ENCODE measurements at regions not wholly inside any gene's neighbourhood (a gene's known extent, or its start where the extent isn't known, plus 50 kb on each side); places are given as distances from the start of the nearest gene placed in this dataset.

DNA sequence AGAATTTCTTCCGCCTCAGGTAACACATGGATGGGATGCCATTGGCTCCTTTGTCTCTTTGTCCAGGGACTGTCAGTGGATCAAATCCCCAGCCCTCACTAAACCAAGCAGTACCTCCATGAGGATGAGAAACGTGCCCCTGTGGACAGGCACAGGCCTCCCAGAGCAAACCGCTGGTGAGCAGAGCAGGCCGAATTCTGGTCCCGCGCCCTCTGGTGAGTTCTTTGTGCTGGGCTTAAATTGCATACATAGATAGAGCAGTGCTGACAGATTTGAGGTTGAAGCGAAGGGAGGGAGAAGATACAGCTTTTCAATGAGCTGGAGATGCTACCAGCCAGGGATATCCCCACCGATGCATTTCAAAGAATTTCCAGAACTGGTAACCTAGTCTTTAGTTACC is 143.8 kb downstream of the HSD17B3 start:
- Histone ChIP-seq H3K27me3 (ENCODE audit: insufficient read depth, low read depth, low read length) (no peaks in the 10 kb centered on the region), H3K9ac (ENCODE audit: low read length) (no peak overlapping the region), H3K79me2 (replicated peaks; ENCODE audit: insufficient read depth, low read length) (no peaks in the 10 kb centered on the region), H3K9me2 (ENCODE audit: insufficient read depth, low read length) (no peaks in the 10 kb centered on the region), H3K9me3 (ENCODE audit: low read length) (no peaks in the 10 kb centered on the region), H3K27ac (ENCODE audit: low read length) (no peak overlapping the region), H3K4me3 (ENCODE audit: low read length) (no peak overlapping the region), H3K4me2 (ENCODE audit: low read length) (no peak overlapping the region), H3F3A (ENCODE audit: insufficient read depth, low read length, poor library complexity, severe bottlenecking) (no peaks in the 10 kb centered on the region), H2AFZ (ENCODE audit: low read depth, low read length) (no peak overlapping the region), H3K36me3 (ENCODE audit: insufficient read depth, low read length) (no peaks in the 10 kb centered on the region), H4K20me1 (ENCODE audit: insufficient read depth) (no peaks in the 10 kb centered on the region)
- TF ChIP-seq RAD21 (conservative IDR thresholded peaks at IDR 0.05) (no peak), SMC3 (conservative IDR thresholded peaks at IDR 0.05; ENCODE audit: poor library complexity) (no peak), POLR2AphosphoS5 (IDR thresholded peaks at IDR 0.05) (no peak), MXI1 (conservative IDR thresholded peaks at IDR 0.05; ENCODE audit: poor library complexity, severe bottlenecking) (no peak), TAF1 (IDR thresholded peaks at IDR 0.05; ENCODE audit: low read depth) (no peak), EZH2 (IDR thresholded peaks at IDR 0.05; ENCODE audit: borderline replicate concordance, insufficient read depth, low read length, poor library complexity, severe bottlenecking) (no peak), EP300 (conservative IDR thresholded peaks at IDR 0.05; ENCODE audit: poor library complexity, severe bottlenecking) (no peak)
- TF ChIP-seq, protein P1, sequence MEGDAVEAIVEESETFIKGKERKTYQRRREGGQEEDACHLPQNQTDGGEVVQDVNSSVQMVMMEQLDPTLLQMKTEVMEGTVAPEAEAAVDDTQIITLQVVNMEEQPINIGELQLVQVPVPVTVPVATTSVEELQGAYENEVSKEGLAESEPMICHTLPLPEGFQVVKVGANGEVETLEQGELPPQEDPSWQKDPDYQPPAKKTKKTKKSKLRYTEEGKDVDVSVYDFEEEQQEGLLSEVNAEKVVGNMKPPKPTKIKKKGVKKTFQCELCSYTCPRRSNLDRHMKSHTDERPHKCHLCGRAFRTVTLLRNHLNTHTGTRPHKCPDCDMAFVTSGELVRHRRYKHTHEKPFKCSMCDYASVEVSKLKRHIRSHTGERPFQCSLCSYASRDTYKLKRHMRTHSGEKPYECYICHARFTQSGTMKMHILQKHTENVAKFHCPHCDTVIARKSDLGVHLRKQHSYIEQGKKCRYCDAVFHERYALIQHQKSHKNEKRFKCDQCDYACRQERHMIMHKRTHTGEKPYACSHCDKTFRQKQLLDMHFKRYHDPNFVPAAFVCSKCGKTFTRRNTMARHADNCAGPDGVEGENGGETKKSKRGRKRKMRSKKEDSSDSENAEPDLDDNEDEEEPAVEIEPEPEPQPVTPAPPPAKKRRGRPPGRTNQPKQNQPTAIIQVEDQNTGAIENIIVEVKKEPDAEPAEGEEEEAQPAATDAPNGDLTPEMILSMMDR (IDR thresholded peaks at IDR 0.05; ENCODE audit: poor library complexity, severe bottlenecking) = no peak
- TF ChIP-seq, protein P2, sequence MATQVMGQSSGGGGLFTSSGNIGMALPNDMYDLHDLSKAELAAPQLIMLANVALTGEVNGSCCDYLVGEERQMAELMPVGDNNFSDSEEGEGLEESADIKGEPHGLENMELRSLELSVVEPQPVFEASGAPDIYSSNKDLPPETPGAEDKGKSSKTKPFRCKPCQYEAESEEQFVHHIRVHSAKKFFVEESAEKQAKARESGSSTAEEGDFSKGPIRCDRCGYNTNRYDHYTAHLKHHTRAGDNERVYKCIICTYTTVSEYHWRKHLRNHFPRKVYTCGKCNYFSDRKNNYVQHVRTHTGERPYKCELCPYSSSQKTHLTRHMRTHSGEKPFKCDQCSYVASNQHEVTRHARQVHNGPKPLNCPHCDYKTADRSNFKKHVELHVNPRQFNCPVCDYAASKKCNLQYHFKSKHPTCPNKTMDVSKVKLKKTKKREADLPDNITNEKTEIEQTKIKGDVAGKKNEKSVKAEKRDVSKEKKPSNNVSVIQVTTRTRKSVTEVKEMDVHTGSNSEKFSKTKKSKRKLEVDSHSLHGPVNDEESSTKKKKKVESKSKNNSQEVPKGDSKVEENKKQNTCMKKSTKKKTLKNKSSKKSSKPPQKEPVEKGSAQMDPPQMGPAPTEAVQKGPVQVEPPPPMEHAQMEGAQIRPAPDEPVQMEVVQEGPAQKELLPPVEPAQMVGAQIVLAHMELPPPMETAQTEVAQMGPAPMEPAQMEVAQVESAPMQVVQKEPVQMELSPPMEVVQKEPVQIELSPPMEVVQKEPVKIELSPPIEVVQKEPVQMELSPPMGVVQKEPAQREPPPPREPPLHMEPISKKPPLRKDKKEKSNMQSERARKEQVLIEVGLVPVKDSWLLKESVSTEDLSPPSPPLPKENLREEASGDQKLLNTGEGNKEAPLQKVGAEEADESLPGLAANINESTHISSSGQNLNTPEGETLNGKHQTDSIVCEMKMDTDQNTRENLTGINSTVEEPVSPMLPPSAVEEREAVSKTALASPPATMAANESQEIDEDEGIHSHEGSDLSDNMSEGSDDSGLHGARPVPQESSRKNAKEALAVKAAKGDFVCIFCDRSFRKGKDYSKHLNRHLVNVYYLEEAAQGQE (IDR thresholded peaks at IDR 0.05; ENCODE audit: borderline replicate concordance) = no peak

DNA sequence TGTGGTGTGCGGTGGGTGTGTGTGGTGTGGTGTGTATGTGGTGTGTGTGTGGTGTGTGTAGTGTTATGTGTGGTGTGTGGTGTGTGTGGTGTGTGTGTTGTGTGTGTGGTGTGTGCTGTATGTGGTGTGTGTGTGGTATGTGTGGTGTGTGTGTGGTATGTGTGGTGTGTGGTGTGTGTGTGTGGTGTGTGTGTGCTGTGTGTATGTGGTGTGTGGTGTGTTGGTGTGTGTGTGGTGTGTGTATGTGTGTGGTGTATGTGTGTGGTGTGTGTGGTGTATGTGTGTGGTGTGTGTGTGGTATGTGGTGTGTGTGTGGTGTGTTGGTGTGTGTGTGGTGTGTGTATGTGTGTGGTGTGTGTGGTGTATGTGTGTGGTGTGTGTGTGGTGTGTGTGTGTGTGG is 144.3 kb downstream of the HSD17B3 start:
- Histone ChIP-seq H2AFZ (ENCODE audit: low read depth, low read length) (no peak overlapping the region), H3F3A (ENCODE audit: insufficient read depth, low read length, poor library complexity, severe bottlenecking) (no peaks in the 10 kb centered on the region), H3K36me3 (ENCODE audit: insufficient read depth, low read length) (no peaks in the 10 kb centered on the region), H3K27ac (ENCODE audit: low read length) (no peak overlapping the region), H3K9me3 (ENCODE audit: low read length) (no peaks in the 10 kb centered on the region), H3K4me2 (ENCODE audit: low read length) (no peak overlapping the region), H3K79me2 (replicated peaks; ENCODE audit: insufficient read depth, low read length) (no peaks in the 10 kb centered on the region), H3K9ac (ENCODE audit: low read length) (no peak overlapping the region), H3K9me2 (ENCODE audit: insufficient read depth, low read length) (no peaks in the 10 kb centered on the region), H3K4me3 (ENCODE audit: low read length) (no peak overlapping the region), H4K20me1 (ENCODE audit: insufficient read depth) (no peaks in the 10 kb centered on the region), H3K27me3 (ENCODE audit: insufficient read depth, low read depth, low read length) (no peaks in the 10 kb centered on the region)
- TF ChIP-seq TAF1 (IDR thresholded peaks at IDR 0.05; ENCODE audit: low read depth) (no peak), EP300 (conservative IDR thresholded peaks at IDR 0.05; ENCODE audit: poor library complexity, severe bottlenecking) (no peak), MXI1 (conservative IDR thresholded peaks at IDR 0.05; ENCODE audit: poor library complexity, severe bottlenecking) (no peak), EZH2 (IDR thresholded peaks at IDR 0.05; ENCODE audit: borderline replicate concordance, insufficient read depth, low read length, poor library complexity, severe bottlenecking) (no peak), POLR2AphosphoS5 (IDR thresholded peaks at IDR 0.05) (no peak), RAD21 (conservative IDR thresholded peaks at IDR 0.05) (no peak), SMC3 (conservative IDR thresholded peaks at IDR 0.05; ENCODE audit: poor library complexity) (no peak)
- TF ChIP-seq, protein P1 (IDR thresholded peaks at IDR 0.05; ENCODE audit: poor library complexity, severe bottlenecking) = no peak

Data from neural cell (in vitro differentiated cells).